ENCODE measurements at regions not wholly inside any gene's neighbourhood (a gene's known extent, or its start where the extent isn't known, plus 50 kb on each side); places are given as distances from the start of the nearest gene placed in this dataset.

- no peak overlapping the region for H3K9ac ChIP-seq (ENCODE audit: low read length)
- no peak for DNase-seq
- no CpG with 5 or more reads among the region's 5 CpGs for WGBS (ENCODE audit: extremely low coverage, insufficient coverage, low lambda C conversion rate)
- no peaks in the 10 kb centered on the region for H3K4me1 ChIP-seq (ENCODE audit: control insufficient read depth, low read depth, low read length)
- no peak overlapping the region for H3K4ac ChIP-seq (ENCODE audit: low read depth, low read length)
- H2BK120ac ChIP-seq (ENCODE audit: low read depth, low read length), result no peak overlapping the region
- no peak overlapping the region for H2BK5ac ChIP-seq (ENCODE audit: low read length)
- no peak overlapping the region for H3K4me2 ChIP-seq (ENCODE audit: low read length)
- no peak overlapping the region for H3K56ac ChIP-seq (ENCODE audit: low read length)
- no peak overlapping the region for H4K8ac ChIP-seq (ENCODE audit: low read depth, low read length)
- H3K18ac ChIP-seq (ENCODE audit: low read length), result no peak overlapping the region
- no peak overlapping the region for H2AK5ac ChIP-seq (ENCODE audit: low read length)
- H3K4me3 ChIP-seq (ENCODE audit: low read length), result no peak overlapping the region
- no peak overlapping the region for H3K23ac ChIP-seq (ENCODE audit: low read length)
- no peaks in the 10 kb centered on the region for H3K36me3 ChIP-seq (ENCODE audit: control insufficient read depth, insufficient read depth, low read length)
- no peak overlapping the region for H3K27ac ChIP-seq (ENCODE audit: low read depth, low read length)
- no peak overlapping the region for H4K5ac ChIP-seq (ENCODE audit: low read length)
- no peaks in the 10 kb centered on the region for H3K79me1 ChIP-seq (ENCODE audit: low read length)
- no peaks in the 10 kb centered on the region for H3K79me2 ChIP-seq (ENCODE audit: control insufficient read depth, insufficient read depth, low read length)
- H3K27me3 ChIP-seq (ENCODE audit: insufficient read depth, low read length, poor library complexity), result no peaks in the 10 kb centered on the region
- H2BK15ac ChIP-seq (replicated peaks; ENCODE audit: low read depth), result no peak overlapping the region
Observed at GRCh38 chr2:183493040-183493439, 368.8 kb downstream of the NUP35 start.

- WGBS (ENCODE audit: extremely low coverage, insufficient coverage, low lambda C conversion rate), result no CpG with 5 or more reads among the region's 2 CpGs
- no peak overlapping the region for H3K9ac ChIP-seq (ENCODE audit: low read length)
- DNase-seq, result no peak
Observed at GRCh38 chr2:183495079-183495478, 370.8 kb downstream of the NUP35 start.

GRCh38 chr2:183495589-183496267 is 371.5 kb downstream of the NUP35 start:
- H3K23ac ChIP-seq (ENCODE audit: low read length), result no peak overlapping the region
- H3K4ac ChIP-seq (ENCODE audit: low read depth, low read length), result no peak overlapping the region
- no CpG with 5 or more reads among the region's 3 CpGs for WGBS (ENCODE audit: extremely low coverage, insufficient coverage, low lambda C conversion rate)
- no peaks in the 10 kb centered on the region for H3K79me1 ChIP-seq (ENCODE audit: low read length)
- H3K9ac ChIP-seq (ENCODE audit: low read length), result no peak overlapping the region
- no peaks in the 10 kb centered on the region for H3K4me1 ChIP-seq (ENCODE audit: control insufficient read depth, low read depth, low read length)
- no peak overlapping the region for H2AK5ac ChIP-seq (ENCODE audit: low read length)
- H4K8ac ChIP-seq (ENCODE audit: low read depth, low read length), result no peak overlapping the region
- H2BK5ac ChIP-seq (ENCODE audit: low read length), result no peak overlapping the region
- DNase-seq, result peak; percentile 8
- H3K27ac ChIP-seq (ENCODE audit: low read depth, low read length), result no peak overlapping the region
- no peak overlapping the region for H3K18ac ChIP-seq (ENCODE audit: low read length)
- H4K5ac ChIP-seq (ENCODE audit: low read length), result no peak overlapping the region
- no peaks in the 10 kb centered on the region for H3K79me2 ChIP-seq (ENCODE audit: control insufficient read depth, insufficient read depth, low read length)
- no peak overlapping the region for H2BK120ac ChIP-seq (ENCODE audit: low read depth, low read length)
- no peak overlapping the region for H3K56ac ChIP-seq (ENCODE audit: low read length)
- H3K4me3 ChIP-seq (ENCODE audit: low read length), result no peak overlapping the region
- no peak overlapping the region for H2BK15ac ChIP-seq (replicated peaks; ENCODE audit: low read depth)
- no peak overlapping the region for H3K4me2 ChIP-seq (ENCODE audit: low read length)
- H3K27me3 ChIP-seq (ENCODE audit: insufficient read depth, low read length, poor library complexity), result no peaks in the 10 kb centered on the region
- no peaks in the 10 kb centered on the region for H3K36me3 ChIP-seq (ENCODE audit: control insufficient read depth, insufficient read depth, low read length)

More at GRCh38 chr2:183495079-183495478, 370.8 kb downstream of the NUP35 start:
- Histone ChIP-seq H2BK5ac (ENCODE audit: low read length) (no peak overlapping the region), H3K36me3 (ENCODE audit: control insufficient read depth, insufficient read depth, low read length) (no peaks in the 10 kb centered on the region), H3K27ac (ENCODE audit: low read depth, low read length) (no peak overlapping the region), H3K27me3 (ENCODE audit: insufficient read depth, low read length, poor library complexity) (no peaks in the 10 kb centered on the region), H2BK120ac (ENCODE audit: low read depth, low read length) (no peak overlapping the region), H3K23ac (ENCODE audit: low read length) (no peak overlapping the region), H3K4me3 (ENCODE audit: low read length) (no peak overlapping the region), H2AK5ac (ENCODE audit: low read length) (no peak overlapping the region), H3K4me2 (ENCODE audit: low read length) (no peak overlapping the region), H3K4me1 (ENCODE audit: control insufficient read depth, low read depth, low read length) (no peaks in the 10 kb centered on the region), H4K5ac (ENCODE audit: low read length) (no peak overlapping the region), H2BK15ac (replicated peaks; ENCODE audit: low read depth) (no peak overlapping the region), H3K4ac (ENCODE audit: low read depth, low read length) (no peak overlapping the region), H3K56ac (ENCODE audit: low read length) (no peak overlapping the region), H4K8ac (ENCODE audit: low read depth, low read length) (no peak overlapping the region), H3K18ac (ENCODE audit: low read length) (no peak overlapping the region), H3K79me1 (ENCODE audit: low read length) (no peaks in the 10 kb centered on the region), H3K79me2 (ENCODE audit: control insufficient read depth, insufficient read depth, low read length) (no peaks in the 10 kb centered on the region)

GRCh38 chr2:183497861-183498260 is 373.6 kb downstream of the NUP35 start:
- Histone ChIP-seq H3K4ac (ENCODE audit: low read depth, low read length) (no peak overlapping the region), H2BK120ac (ENCODE audit: low read depth, low read length) (no peak overlapping the region), H2BK5ac (ENCODE audit: low read length) (no peak overlapping the region), H4K5ac (ENCODE audit: low read length) (no peak overlapping the region), H3K4me2 (ENCODE audit: low read length) (no peak overlapping the region), H3K18ac (ENCODE audit: low read length) (no peak overlapping the region), H3K9ac (ENCODE audit: low read length) (no peak overlapping the region), H3K4me3 (ENCODE audit: low read length) (no peak overlapping the region), H2BK15ac (replicated peaks; ENCODE audit: low read depth) (no peak overlapping the region), H3K23ac (ENCODE audit: low read length) (no peak overlapping the region), H3K27ac (ENCODE audit: low read depth, low read length) (no peak overlapping the region), H2AK5ac (ENCODE audit: low read length) (no peak overlapping the region), H3K79me1 (ENCODE audit: low read length) (no peaks in the 10 kb centered on the region), H3K56ac (ENCODE audit: low read length) (no peak overlapping the region), H3K36me3 (ENCODE audit: control insufficient read depth, insufficient read depth, low read length) (no peaks in the 10 kb centered on the region), H3K79me2 (ENCODE audit: control insufficient read depth, insufficient read depth, low read length) (no peaks in the 10 kb centered on the region), H3K4me1 (ENCODE audit: control insufficient read depth, low read depth, low read length) (no peaks in the 10 kb centered on the region), H4K8ac (ENCODE audit: low read depth, low read length) (no peak overlapping the region), H3K27me3 (ENCODE audit: insufficient read depth, low read length, poor library complexity) (no peaks in the 10 kb centered on the region)
- no CpG with 5 or more reads among the region's 1 CpG for WGBS (ENCODE audit: extremely low coverage, insufficient coverage, low lambda C conversion rate)
- DNase-seq, result no peak

- no peak overlapping the region for H4K8ac ChIP-seq (ENCODE audit: low read depth, low read length)
- H3K18ac ChIP-seq (ENCODE audit: low read length), result no peak overlapping the region
- no peak overlapping the region for H2BK5ac ChIP-seq (ENCODE audit: low read length)
- no peak overlapping the region for H3K27ac ChIP-seq (ENCODE audit: low read depth, low read length)
- H3K79me1 ChIP-seq (ENCODE audit: low read length), result no peaks in the 10 kb centered on the region
- no peak overlapping the region for H2AK5ac ChIP-seq (ENCODE audit: low read length)
- H3K36me3 ChIP-seq (ENCODE audit: control insufficient read depth, insufficient read depth, low read length), result no peaks in the 10 kb centered on the region
- no peaks in the 10 kb centered on the region for H3K4me1 ChIP-seq (ENCODE audit: control insufficient read depth, low read depth, low read length)
- H3K4me2 ChIP-seq (ENCODE audit: low read length), result no peak overlapping the region
- no peaks in the 10 kb centered on the region for H3K79me2 ChIP-seq (ENCODE audit: control insufficient read depth, insufficient read depth, low read length)
- no peak for DNase-seq
- no peak overlapping the region for H3K23ac ChIP-seq (ENCODE audit: low read length)
- no peak overlapping the region for H3K4ac ChIP-seq (ENCODE audit: low read depth, low read length)
- H2BK15ac ChIP-seq (replicated peaks; ENCODE audit: low read depth), result no peak overlapping the region
- H3K56ac ChIP-seq (ENCODE audit: low read length), result no peak overlapping the region
- no peak overlapping the region for H3K9ac ChIP-seq (ENCODE audit: low read length)
- H2BK120ac ChIP-seq (ENCODE audit: low read depth, low read length), result no peak overlapping the region
- no CpG with 5 or more reads among the region's 1 CpG for WGBS (ENCODE audit: extremely low coverage, insufficient coverage, low lambda C conversion rate)
- H4K5ac ChIP-seq (ENCODE audit: low read length), result no peak overlapping the region
- H3K27me3 ChIP-seq (ENCODE audit: insufficient read depth, low read length, poor library complexity), result no peaks in the 10 kb centered on the region
- H3K4me3 ChIP-seq (ENCODE audit: low read length), result no peak overlapping the region
Observed at GRCh38 chr2:183505911-183506310, 381.7 kb downstream of the NUP35 start.

- H3K27ac ChIP-seq (ENCODE audit: low read depth, low read length), result no peak overlapping the region
- WGBS (ENCODE audit: extremely low coverage, insufficient coverage, low lambda C conversion rate), result no CpG with 5 or more reads among the region's 3 CpGs
- H3K4me2 ChIP-seq (ENCODE audit: low read length), result no peak overlapping the region
- H3K79me2 ChIP-seq (ENCODE audit: control insufficient read depth, insufficient read depth, low read length), result no peaks in the 10 kb centered on the region
- no peaks in the 10 kb centered on the region for H3K4me1 ChIP-seq (ENCODE audit: control insufficient read depth, low read depth, low read length)
- H3K18ac ChIP-seq (ENCODE audit: low read length), result no peak overlapping the region
- H3K23ac ChIP-seq (ENCODE audit: low read length), result no peak overlapping the region
- no peak overlapping the region for H3K4ac ChIP-seq (ENCODE audit: low read depth, low read length)
- no peak overlapping the region for H2BK120ac ChIP-seq (ENCODE audit: low read depth, low read length)
- no peak overlapping the region for H3K56ac ChIP-seq (ENCODE audit: low read length)
- H3K79me1 ChIP-seq (ENCODE audit: low read length), result no peaks in the 10 kb centered on the region
- no peak overlapping the region for H2BK5ac ChIP-seq (ENCODE audit: low read length)
- no peak overlapping the region for H3K4me3 ChIP-seq (ENCODE audit: low read length)
- no peak overlapping the region for H2AK5ac ChIP-seq (ENCODE audit: low read length)
- H3K9ac ChIP-seq (ENCODE audit: low read length), result no peak overlapping the region
- no peak overlapping the region for H4K8ac ChIP-seq (ENCODE audit: low read depth, low read length)
- no peak overlapping the region for H2BK15ac ChIP-seq (replicated peaks; ENCODE audit: low read depth)
- no peaks in the 10 kb centered on the region for H3K36me3 ChIP-seq (ENCODE audit: control insufficient read depth, insufficient read depth, low read length)
- H3K27me3 ChIP-seq (ENCODE audit: insufficient read depth, low read length, poor library complexity), result no peaks in the 10 kb centered on the region
- H4K5ac ChIP-seq (ENCODE audit: low read length), result no peak overlapping the region
- no peak for DNase-seq
Observed at GRCh38 chr2:183511154-183511553, 386.9 kb downstream of the NUP35 start.

Data from mesendoderm (in vitro differentiated cells).